ENCODE measurements at regions not wholly inside any gene's neighbourhood (a gene's known extent, or its start where the extent isn't known, plus 50 kb on each side); places are given as distances from the start of the nearest gene placed in this dataset.

DNA sequence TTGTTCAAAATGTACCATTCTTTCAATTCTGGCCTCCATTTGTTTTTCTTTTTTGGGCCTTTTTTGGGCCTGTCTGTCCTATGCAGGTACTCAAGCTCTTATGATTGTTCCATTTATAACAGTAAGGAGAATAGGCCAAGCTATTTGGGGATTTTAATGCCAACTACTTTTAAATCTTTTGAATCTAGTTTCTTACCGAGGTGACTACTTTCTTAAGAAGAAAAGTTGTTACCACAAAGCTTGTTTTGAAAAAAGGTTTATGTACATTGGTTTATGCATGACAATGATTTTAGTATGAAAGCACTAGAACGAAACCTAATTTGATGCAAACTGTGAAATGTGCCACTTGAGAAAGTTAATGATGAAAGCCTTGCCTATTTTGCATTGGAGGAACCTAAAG is 98.3 kb upstream of the MTHFD1L start:
- TF ChIP-seq, protein P1, sequence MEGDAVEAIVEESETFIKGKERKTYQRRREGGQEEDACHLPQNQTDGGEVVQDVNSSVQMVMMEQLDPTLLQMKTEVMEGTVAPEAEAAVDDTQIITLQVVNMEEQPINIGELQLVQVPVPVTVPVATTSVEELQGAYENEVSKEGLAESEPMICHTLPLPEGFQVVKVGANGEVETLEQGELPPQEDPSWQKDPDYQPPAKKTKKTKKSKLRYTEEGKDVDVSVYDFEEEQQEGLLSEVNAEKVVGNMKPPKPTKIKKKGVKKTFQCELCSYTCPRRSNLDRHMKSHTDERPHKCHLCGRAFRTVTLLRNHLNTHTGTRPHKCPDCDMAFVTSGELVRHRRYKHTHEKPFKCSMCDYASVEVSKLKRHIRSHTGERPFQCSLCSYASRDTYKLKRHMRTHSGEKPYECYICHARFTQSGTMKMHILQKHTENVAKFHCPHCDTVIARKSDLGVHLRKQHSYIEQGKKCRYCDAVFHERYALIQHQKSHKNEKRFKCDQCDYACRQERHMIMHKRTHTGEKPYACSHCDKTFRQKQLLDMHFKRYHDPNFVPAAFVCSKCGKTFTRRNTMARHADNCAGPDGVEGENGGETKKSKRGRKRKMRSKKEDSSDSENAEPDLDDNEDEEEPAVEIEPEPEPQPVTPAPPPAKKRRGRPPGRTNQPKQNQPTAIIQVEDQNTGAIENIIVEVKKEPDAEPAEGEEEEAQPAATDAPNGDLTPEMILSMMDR (IDR thresholded peaks at IDR 0.05; ENCODE audit: insufficient read depth, low read length, severe bottlenecking), result no peak
- no peak overlapping the region for H3K4me3 ChIP-seq (ENCODE audit: low read depth, low read length)
- DNase-seq (ENCODE audit: low read depth), result no peak
- FAIRE-seq, result no peak
- no peaks in the 10 kb centered on the region for H3K36me3 ChIP-seq (ENCODE audit: control insufficient read depth, insufficient read depth, low read length)
- H3K27me3 ChIP-seq (ENCODE audit: control insufficient read depth, insufficient read depth, low read length), result no peaks in the 10 kb centered on the region

DNA sequence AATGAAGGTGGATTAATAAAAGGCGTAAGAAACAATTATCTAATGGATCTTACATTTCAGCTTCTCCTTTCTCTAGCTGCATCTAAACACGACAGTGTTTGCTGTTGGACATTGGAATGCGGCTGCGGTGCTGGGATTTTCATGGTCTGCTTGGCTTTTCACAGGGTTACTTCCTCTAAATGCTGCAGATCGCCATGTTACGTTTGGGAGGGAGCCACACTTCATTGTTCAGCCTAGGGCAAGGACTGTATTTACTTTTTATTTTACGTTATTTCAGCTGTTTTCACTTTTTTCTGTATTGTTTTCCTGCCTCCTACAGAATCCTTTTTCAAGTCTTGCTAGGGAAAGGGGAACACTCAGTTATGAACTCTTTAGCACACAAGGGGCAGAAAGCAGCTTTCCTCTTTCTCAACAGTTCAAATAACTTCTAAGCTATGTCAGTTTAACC is 97.9 kb upstream of the MTHFD1L start:
- peak; percentile 12 for DNase-seq (ENCODE audit: low read depth)
- Histone ChIP-seq H3K36me3 (ENCODE audit: control insufficient read depth, insufficient read depth, low read length) (no peaks in the 10 kb centered on the region), H3K27me3 (ENCODE audit: control insufficient read depth, insufficient read depth, low read length) (no peaks in the 10 kb centered on the region), H3K4me3 (ENCODE audit: low read depth, low read length) (no peak overlapping the region)
- FAIRE-seq, result no peak
- TF ChIP-seq, protein P1 (IDR thresholded peaks at IDR 0.05; ENCODE audit: insufficient read depth, low read length, severe bottlenecking), result no peak

DNA sequence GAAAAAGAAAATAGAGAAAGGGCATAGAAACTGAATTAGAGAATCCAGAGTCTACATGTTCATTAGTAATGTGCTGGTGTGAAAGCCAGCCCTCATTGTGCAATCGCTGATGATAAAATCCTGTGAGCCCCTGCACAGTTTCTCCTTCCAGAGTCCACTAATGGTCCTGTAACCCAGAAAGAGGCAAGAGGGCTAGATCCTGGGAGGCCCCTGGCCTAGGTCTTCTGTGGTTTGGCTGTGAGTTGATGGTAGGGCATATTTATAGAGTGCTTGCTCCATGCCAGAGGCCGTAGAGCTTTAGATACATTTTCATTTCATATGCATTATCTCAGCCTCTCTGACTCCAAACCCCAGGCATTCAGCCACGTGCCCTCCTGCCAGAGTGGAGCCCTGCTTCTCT is 94.9 kb upstream of the MTHFD1L start:
- DNase-seq (ENCODE audit: low read depth) (no peak), FAIRE-seq (no peak)
- TF ChIP-seq, protein P1 (IDR thresholded peaks at IDR 0.05; ENCODE audit: insufficient read depth, low read length, severe bottlenecking), result no peak
- Histone ChIP-seq H3K36me3 (ENCODE audit: control insufficient read depth, insufficient read depth, low read length) (no peaks in the 10 kb centered on the region), H3K27me3 (ENCODE audit: control insufficient read depth, insufficient read depth, low read length) (no peaks in the 10 kb centered on the region), H3K4me3 (ENCODE audit: low read depth, low read length) (no peak overlapping the region)

DNA sequence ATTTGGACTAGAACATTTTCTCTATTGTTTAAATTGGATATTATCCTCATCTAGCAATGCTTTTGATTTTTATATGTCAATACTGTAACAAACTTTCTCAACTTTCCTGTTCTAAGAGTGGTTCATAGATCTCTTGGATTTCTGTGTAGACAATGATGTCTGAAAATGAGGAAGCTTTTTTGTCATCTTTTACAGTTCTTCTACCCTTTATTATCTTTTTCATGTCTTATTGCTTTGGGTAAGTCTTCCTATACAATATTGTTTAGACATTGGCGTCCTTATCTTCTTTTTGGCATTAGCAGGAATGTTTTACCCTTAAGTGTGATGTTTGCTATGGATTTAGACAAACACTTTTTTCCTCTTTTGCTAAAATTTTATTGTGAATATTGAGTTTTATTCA is 91.5 kb upstream of the MTHFD1L start:
- no peak overlapping the region for H3K4me3 ChIP-seq (ENCODE audit: low read depth, low read length)
- TF ChIP-seq, protein P1 (IDR thresholded peaks at IDR 0.05; ENCODE audit: insufficient read depth, low read length, severe bottlenecking), result no peak
- H3K36me3 ChIP-seq (ENCODE audit: control insufficient read depth, insufficient read depth, low read length), result no peaks in the 10 kb centered on the region
- H3K27me3 ChIP-seq (ENCODE audit: control insufficient read depth, insufficient read depth, low read length), result no peaks in the 10 kb centered on the region
- DNase-seq (ENCODE audit: low read depth) (no peak), FAIRE-seq (no peak)

DNA sequence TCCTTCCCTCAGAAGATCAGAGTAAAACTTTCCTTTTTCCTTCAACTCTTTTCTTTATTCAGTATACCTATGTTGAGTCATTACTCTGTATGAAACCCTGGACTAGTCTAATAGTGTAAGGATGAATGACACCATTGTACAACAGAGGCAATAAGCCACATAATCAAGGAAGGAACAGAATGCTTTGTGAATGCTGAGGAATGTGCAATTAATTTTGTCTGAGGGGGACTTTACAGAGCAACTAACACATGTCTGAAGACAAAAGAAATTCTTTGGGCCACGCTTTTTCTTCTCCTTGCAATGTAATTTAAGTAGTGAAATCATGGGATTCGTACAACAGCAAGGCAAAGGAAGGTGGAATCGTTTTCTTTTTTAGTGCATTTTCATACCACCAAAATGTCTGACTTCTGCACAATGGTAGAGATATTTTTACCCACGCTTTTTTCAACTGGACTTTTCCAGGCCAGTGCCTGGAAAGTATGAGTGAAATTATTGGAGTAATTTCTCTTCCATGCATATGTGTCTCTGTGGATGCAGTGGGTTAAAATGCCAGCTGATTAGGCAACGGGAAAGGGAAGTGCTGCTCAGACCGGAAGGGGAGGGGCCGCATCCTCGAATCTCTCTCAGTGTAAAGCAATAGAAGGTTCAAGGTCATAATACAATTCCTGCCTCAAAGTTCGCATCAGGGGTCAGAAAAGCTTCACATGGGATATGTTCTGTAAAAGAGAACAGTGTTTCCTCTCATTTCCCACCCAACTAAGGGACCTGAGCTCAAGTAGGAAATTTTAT is 89.9 kb upstream of the MTHFD1L start:
- FAIRE-seq (no peak), DNase-seq (ENCODE audit: low read depth) (no peak)
- TF ChIP-seq, protein P1 (IDR thresholded peaks at IDR 0.05; ENCODE audit: insufficient read depth, low read length, severe bottlenecking), result no peak
- H3K36me3 ChIP-seq (ENCODE audit: control insufficient read depth, insufficient read depth, low read length), result no peaks in the 10 kb centered on the region
- no peak overlapping the region for H3K4me3 ChIP-seq (ENCODE audit: low read depth, low read length)
- H3K27me3 ChIP-seq (ENCODE audit: control insufficient read depth, insufficient read depth, low read length), result no peaks in the 10 kb centered on the region

DNA sequence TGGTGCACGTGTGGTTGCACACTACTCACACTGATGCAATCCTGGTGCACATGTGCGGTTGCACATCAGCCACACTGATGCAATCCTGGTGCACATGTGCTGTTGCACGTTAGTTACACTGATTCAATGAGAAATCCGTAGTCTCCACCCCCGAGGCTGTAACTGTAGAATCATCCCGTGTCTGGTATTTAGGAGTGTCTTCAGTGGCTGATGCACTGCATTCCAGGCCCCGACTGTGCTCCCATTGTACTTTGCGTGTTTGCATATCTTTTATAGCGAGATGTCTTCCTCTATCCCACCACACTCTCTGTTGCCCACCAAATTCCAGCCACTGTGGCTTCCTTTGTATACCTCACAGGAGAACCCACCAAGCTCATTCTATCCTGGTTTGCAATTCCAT is 87.8 kb upstream of the MTHFD1L start:
- TF ChIP-seq, protein P1 (IDR thresholded peaks at IDR 0.05; ENCODE audit: insufficient read depth, low read length, severe bottlenecking), result no peak
- H3K27me3 ChIP-seq (ENCODE audit: control insufficient read depth, insufficient read depth, low read length), result no peaks in the 10 kb centered on the region
- DNase-seq (ENCODE audit: low read depth), result no peak
- H3K4me3 ChIP-seq (ENCODE audit: low read depth, low read length), result no peak overlapping the region
- no peaks in the 10 kb centered on the region for H3K36me3 ChIP-seq (ENCODE audit: control insufficient read depth, insufficient read depth, low read length)
- FAIRE-seq, result no peak
